HEK293T (cell line): ENCODE measurements at regions not wholly inside any gene's neighbourhood (a gene's known extent, or its start where the extent isn't known, plus 50 kb on each side); places are given as distances from the start of the nearest gene placed in this dataset.
"Not testable (repeated sequence)": the region's sequence is repeated elsewhere in the genome, so short reads cannot be mapped to it uniquely, and the experiment has no call there.

Source experiments
- ARNT ChIP-seq: fragments of 450-650 bp; IDR thresholded peaks from 2 replicates; pipeline ENCODE4 v1.6.1; 2017; ENCODE audit warnings: mild to moderate bottlenecking
- BHLHE40 ChIP-seq: fragments of 450-650 bp; IDR thresholded peaks from 2 replicates; pipeline ENCODE4 v1.6.1; 2016; ENCODE audit warnings: mild to moderate bottlenecking, moderate library complexity, borderline replicate concordance
- FOXM1 ChIP-seq: fragments of 450-650 bp; IDR thresholded peaks from 2 replicates; pipeline ENCODE4 v1.6.1; 2017; ENCODE audit warnings: mild to moderate bottlenecking, borderline replicate concordance
- L3MBTL2 ChIP-seq: fragments of 450-650 bp; conservative IDR thresholded peaks from 2 replicates; pipeline ENCODE4 v1.6.1; 2016; ENCODE audit warnings: mild to moderate bottlenecking
- NFRKB ChIP-seq: fragments of 450-650 bp; IDR thresholded peaks from 2 replicates; pipeline ENCODE4 v1.6.1; 2016; ENCODE audit warnings: mild to moderate bottlenecking, moderate library complexity
- TARDBP ChIP-seq: fragments of 450-650 bp; IDR thresholded peaks from 2 replicates; pipeline ENCODE4 v1.6.1; 2016

DNA sequence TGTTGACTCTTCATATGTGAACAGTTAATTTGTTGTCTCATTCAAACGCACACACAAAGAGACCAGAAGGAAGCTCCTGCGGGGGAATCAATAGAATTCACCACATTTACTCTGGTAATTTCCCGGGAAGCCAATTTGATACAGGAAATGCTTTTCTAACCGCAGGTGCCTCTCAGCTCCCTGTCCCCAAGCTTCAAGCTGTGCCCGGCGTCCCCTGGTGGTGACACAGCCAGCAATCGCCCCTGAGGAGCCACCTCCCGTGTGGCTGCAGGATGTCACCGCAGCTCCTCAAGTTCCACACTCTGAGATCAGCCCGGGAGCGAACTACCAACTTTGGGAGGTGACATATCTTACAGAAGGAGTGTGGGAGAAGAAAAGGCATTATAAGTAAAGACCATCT, 318.4 kb downstream of the CEP170 start:
- TF ChIP-seq ARNT, TARDBP, L3MBTL2, NFRKB, BHLHE40, FOXM1: not testable (repeated sequence)
